GM21528 (cell line): ENCODE measurements at regions not wholly inside any gene's neighbourhood (a gene's known extent, or its start where the extent isn't known, plus 50 kb on each side); places are given as distances from the start of the nearest gene placed in this dataset.

Experiments used
- ATAC-seq: cut with Tn5 transposase; IDR thresholded peaks from one replicate; pipeline ENCODE4 v1.9.1; 2021; ENCODE audit warnings: mild to moderate bottlenecking, moderate library complexity; ENCODE audit not compliant: unreplicated experiment, low FRiP score

DNA sequence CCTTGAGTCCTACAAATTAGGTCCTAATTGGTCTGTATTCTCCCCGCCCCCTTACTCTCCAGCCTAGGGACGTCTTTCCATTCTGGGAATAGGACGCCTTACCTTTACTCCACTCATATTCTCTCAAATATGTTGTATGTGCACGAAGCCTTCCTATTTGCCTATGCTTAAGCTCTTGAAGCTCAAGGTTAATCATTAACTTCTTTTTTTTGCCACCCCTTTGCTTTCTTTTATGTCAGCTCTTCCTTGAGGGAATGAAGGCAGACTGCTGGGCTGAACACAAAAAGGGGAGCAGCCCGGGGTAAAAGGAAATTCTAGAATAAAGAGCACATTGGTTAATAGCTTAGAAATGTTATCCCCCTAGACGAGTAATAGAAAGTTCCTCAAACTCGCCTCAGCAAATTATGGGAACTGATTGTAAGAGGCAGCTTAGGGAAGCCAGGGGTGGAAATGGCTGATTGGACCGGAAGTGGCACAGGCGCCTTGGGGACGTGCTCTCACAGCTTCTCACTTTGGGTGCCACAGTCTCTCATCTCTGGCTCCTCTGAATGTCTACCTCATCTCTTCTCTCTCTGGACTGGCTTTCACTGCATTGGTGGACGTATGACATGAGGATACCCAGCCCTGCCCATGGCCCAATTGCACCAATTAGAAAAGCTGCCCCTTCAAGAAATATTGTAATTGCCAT is 122.3 kb upstream of the IL12B start:
- ATAC-seq, result no peak

DNA sequence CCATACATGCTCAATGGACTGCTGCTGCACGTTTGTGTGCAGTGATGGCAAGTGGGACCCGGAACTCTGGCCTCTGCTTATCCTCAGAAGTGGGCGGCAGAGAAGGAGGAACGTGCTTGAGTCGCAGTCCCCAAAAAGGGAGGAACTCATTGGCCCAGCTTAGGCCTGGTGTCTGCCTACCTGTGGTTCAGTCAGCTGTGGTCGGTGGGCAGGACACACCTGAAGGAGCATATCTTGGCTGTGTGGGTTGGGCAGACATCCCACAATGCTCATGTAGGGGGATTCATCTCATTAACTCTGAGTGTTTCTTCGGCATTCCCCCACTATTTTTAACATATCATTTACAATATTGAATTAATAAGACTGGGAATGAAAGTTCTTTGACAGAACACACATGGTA is 122.9 kb upstream of the IL12B start:
- ATAC-seq, result no peak

DNA sequence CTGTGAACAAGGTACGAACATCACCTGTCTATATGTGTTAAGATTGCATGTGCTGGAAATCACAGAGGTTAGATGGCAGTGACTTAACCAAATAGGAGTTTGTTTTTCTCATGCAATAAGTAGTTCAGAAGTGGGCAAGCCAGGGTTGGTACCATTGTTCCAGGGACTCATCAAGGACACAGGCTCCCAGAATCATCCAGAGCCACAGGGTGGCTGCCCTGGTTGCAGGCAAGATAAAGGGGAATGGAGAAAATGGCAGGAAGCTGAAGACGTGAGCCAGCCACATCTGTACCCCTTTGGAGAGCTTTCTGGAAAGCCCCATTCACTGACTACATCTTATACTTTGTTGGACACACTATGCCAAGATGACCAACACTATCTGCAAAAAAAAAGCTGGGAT is 126.0 kb upstream of the IL12B start:
- ATAC-seq, result peak; percentile 3

DNA sequence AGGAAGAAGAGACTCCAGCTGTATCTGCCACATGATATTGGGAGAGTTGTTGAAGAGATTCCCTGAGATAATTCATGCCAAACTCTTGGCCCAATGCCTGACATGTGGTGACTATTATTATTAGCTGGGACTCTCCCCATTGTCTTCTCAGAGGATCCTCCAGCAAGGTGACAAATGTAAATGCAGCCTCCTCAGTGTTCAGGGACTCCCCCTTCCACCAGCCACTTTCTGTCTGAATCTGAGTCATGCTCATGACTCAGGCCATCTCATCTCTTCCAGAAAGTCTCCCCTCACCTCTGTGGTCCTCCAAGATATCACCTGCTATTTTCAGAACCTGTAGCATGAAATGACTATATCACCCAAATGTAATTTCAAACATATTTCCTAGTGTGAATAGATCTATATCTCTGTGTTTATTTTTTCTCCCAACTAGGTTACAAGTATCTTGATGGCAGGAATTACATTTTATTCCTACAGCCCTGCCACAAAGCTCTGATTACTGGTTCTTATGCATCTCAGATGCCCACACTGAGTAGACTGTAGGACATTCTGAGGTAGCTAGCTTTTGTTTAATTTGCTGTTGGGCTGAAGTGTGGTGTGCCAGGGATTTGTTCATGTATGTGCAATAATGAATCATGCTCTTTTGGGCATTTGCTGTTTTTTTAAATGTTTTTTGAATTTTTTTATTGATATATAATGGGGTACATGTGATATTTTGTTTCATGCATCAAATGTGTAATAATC is 126.6 kb upstream of the IL12B start:
- peak; percentile 90 for ATAC-seq

DNA sequence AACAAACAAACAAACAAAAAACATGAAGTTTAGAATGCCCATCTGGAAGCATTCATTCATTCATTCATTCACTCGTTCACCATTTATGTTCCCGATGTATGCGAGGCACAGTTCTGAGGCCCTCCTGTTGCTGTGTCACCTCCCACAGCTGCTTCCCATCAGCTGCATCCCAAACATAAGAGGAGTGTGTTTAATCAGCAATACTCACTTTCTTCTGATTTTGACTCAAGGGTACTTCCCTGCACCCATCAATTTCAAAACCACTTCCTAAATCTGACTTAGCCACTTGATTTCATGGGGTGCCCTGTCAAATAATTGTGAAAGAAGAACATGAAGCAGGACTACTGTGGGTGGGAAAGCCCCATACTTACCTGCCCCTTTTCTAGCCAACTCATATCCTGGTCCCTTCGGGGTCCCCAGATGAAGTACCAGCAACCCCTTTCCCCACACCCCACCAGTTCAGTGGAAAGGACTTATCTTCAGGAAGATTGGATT is 128.0 kb upstream of the IL12B start:
- peak; percentile 40 for ATAC-seq

- ATAC-seq, result no peak
These were observed 128.9 kb upstream of the IL12B start for GRCh38 chr5:159459132-159459627.

- no peak for ATAC-seq
These were observed 129.8 kb upstream of the IL12B start for GRCh38 chr5:159459951-159460538.

DNA sequence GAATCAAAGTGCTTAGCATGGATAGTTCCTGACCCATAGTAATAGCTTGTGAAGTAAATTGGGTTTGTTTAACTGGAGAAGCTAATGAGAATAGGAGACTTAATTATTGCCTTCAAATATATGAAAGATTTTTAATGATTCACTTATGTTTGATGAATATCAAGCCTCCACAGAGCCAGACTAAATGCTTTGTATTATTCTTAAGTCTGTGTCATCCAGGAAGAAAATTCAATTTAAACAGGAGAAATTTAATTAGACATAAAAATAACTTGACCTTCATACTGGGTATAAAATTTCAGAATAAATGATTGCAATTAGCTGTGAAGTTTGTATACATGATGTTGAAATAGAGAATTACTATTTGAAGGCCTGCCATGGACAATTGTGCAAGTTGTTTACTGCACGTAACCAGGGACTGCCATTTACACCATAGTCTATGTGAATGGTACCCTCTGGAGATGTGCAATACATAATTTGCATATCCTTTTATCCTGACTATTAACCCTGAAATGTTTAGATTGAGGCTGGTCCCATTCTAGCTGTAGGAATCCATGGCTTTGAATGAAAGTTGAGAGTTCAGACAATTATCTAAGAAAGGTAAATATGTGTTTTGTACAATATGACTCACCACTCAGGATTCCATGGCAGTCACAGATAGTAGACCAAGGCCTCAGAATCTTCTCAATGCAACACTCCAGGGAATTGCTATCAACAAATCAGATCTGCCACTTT is 133.5 kb upstream of the IL12B start:
- no peak for ATAC-seq

- ATAC-seq, result no peak
These were observed 135.3 kb upstream of the IL12B start for GRCh38 chr5:159465604-159466003.

DNA sequence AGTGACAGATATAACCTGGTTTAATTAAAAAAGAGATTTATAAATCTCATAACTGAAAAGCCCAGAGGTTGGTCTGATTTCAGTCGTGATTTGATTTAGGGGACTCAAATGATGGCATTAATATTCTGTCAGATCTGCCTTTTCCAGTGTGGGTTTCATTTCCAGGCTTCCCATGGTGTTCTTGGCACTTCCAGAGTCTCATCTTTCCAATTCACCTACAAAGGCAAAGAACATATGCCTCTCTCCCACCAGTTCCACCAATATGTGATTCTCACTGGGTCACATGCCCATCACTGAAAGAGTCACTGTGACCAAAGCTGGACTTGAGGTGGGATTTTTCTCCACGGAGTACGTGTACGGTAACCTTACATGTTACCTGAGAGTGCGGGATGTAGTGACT is 137.4 kb upstream of the IL12B start:
- ATAC-seq, result no peak

DNA sequence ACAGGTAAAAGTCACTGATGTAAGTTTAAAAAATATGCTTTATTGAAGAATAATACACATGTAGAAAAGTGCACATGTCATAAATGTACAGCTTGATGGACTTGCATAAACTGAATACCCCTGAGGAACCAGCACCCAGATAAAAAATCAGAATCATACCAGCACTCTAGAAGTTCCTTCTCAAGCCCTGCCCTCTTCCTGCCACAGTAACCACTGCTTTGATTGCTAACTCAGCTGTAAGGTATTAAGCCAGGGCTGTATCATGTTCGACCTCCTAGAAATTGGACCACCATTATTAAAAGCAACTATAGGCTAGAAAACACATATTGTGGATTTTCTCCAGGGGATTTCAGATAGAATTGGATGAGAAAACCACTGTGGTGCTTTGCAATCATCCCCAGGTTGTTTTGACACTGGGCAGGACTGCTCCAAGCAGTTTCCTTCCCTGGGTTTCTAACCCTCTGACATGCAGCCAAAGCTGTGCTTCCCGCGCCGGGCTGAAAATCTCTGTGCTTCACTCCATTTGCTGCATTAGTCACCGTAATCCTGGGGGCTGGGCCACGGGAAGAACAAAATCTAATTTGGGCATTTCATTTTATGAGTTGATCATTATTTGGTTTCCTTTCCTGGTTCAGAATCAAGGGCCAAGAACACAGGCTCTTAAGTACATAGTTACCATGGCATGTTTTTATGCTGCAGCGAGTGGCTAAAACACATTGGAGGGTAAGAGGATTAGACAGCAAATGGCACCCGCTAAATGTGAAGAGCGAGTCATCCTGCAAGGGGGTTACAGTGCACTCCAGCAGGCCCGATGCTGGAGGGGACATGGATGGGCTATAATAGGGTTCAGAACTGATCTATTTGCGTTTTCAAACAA is 139.4 kb upstream of the IL12B start:
- peak; percentile 85 for ATAC-seq

DNA sequence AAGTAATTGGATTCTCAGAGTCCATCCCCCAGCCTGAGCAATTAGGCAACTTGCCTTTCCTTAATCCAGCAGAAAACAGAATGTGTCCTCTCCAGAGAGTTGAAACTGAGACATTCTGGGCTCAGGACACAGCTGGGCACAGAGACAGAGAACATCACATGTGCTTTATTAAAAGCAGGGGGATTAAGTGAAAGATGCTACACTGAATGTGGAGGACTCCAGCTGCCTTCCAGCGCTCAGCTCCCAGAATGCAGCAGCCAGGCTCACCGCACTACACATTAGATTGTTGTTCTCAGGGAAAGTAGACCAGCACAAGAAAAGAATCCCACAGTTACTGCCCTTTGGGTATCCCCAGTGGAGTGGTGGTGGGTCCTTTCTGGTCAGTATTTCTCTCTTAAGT is 141.6 kb upstream of the IL12B start:
- no peak for ATAC-seq

GRCh38 chr5:159475026-159475425 is 144.7 kb upstream of the IL12B start:
- ATAC-seq, result no peak

DNA sequence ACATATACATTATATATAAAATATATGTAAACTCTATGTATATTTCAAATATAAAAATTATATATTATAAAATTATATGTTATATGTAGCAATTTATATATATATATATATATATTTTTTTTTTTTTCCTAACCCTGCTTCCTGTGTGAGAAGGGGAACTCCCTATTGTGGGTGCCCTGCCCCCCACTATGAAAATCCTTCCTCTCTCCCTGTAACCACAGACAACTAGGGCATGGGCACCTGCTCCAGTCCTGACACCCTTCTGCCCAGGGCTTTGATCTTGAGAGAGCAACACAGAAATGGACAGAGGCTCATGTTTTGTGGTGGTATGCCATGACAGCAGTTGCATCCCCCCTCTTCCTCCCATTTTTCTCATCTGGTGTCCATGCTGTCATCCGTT is 148.7 kb upstream of the IL12B start:
- ATAC-seq, result no peak

- ATAC-seq, result no peak
These were observed 150.6 kb upstream of the IL12B start for GRCh38 chr5:159480849-159481248.

- no peak for ATAC-seq
These were observed 151.5 kb upstream of the IL12B start for GRCh38 chr5:159481751-159482150.

DNA sequence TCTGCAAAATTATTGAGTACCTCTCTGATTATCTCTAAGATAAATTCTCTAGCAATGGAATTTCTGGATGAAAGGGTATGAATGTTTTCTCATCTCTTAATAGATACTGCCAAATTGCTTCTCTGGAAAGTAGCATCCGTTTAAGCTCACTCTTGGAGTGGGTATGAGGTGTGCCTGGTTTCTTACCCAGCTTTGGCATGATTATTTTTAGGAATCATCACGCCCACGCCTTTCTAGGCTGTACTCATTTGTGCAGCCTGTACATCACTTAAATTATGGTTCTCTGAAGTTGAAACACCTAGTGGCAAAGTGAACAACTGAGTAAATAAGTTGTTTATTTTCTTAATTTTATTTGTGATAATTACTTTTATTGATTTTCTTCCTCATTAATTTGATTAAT is 156.5 kb upstream of the IL12B start:
- no peak for ATAC-seq

GRCh38 chr5:159488516-159488915 is 158.2 kb upstream of the IL12B start:
- no peak for ATAC-seq

DNA sequence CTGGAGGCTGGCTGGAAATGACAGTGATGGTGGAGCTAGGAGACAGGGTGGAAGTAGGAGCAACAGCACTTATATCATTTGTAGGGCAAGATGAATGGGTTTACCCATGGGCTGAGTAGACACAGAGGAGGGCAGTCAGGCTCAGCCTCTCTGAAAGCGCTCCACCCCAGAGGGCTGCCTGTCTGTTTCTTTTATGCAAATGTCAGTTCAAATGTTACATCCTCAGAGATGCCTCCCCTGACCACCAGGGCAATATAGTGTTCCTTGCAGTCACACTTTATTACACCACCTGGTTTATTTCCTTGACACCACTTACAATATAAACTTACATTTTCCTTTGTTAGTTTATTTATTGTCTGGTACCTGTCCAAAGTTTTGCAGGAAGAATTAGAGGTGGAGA is 159.5 kb upstream of the IL12B start:
- ATAC-seq, result no peak

GRCh38 chr5:159490507-159490906 is 160.2 kb upstream of the IL12B start:
- ATAC-seq, result no peak
